ENCODE measurements at regions not wholly inside any gene's neighbourhood (a gene's known extent, or its start where the extent isn't known, plus 50 kb on each side); places are given as distances from the start of the nearest gene placed in this dataset.

GRCh38 chr15:55126111-55126510 lies 70.6 kb downstream of the RSL24D1 start:
- Histone ChIP-seq H3K4me1 (no peaks in the 10 kb centered on the region), H3K27ac (no peak overlapping the region), H3K27me3 (ENCODE audit: insufficient read depth in 3 of 3, low read length in 2 of 3) (no peaks in the 10 kb centered on the region), H3K4me3 (no peak overlapping the region), H3K36me3 (ENCODE audit: insufficient read depth in 1 of 2, low read depth in 1 of 2) (no peaks in the 10 kb centered on the region), H3K9me3 (no peaks in the 10 kb centered on the region)
- ATAC-seq (no peak), DNase-seq (no peak)
- WGBS, 3 donors: 82 to 88% (median 87%) methylated on average over 3 of the region's 3 CpGs
- intact Hi-C loops (cut with DNase I): no loop called here
- no peak for TF ChIP-seq CTCF (IDR thresholded peaks at IDR 0.05)

GRCh38 chr15:55124616-55125015 lies 72.1 kb downstream of the RSL24D1 start:
- intact Hi-C loops (cut with DNase I): no loop called here
- H3K4me1 ChIP-seq: no peaks in the 10 kb centered on the region
- H3K27me3 ChIP-seq (ENCODE audit: insufficient read depth in 3 of 3, low read length in 2 of 3): no peaks in the 10 kb centered on the region
- WGBS, 3 donors: 70 to 76% (median 71%) methylated on average over 5 of the region's 5 CpGs
- ATAC-seq (no peak), DNase-seq (no peak)
- H3K27ac ChIP-seq: no peak overlapping the region
- no peak overlapping the region for H3K4me3 ChIP-seq
- H3K36me3 ChIP-seq (ENCODE audit: insufficient read depth in 1 of 2, low read depth in 1 of 2): no peaks in the 10 kb centered on the region
- no peak for TF ChIP-seq CTCF (IDR thresholded peaks at IDR 0.05)
- H3K9me3 ChIP-seq: no peaks in the 10 kb centered on the region

GRCh38 chr15:55118344-55118870 lies 78.3 kb downstream of the RSL24D1 start:
- Histone ChIP-seq H3K4me3 (no peak overlapping the region), H3K36me3 (ENCODE audit: insufficient read depth in 1 of 2, low read depth in 1 of 2) (no peaks in the 10 kb centered on the region), H3K9me3 (no peaks in the 10 kb centered on the region), H3K27me3 (ENCODE audit: insufficient read depth in 3 of 3, low read length in 2 of 3) (no peaks in the 10 kb centered on the region), H3K4me1 (no peaks in the 10 kb centered on the region), H3K27ac (no peak overlapping the region)
- no peak for TF ChIP-seq CTCF (IDR thresholded peaks at IDR 0.05)
- 75 to 79% (median 75%) methylated on average over 2 of the region's 2 CpGs for WGBS, 3 donors
- ATAC-seq: no peak
- no peak for DNase-seq
- intact Hi-C loops (cut with DNase I): no loop called here

- no peak overlapping the region for H3K4me3 ChIP-seq
- 29 to 36% (median 30%) methylated on average over 2 of the region's 2 CpGs for WGBS, 3 donors
- TF ChIP-seq CTCF (IDR thresholded peaks at IDR 0.05): no peak
- intact Hi-C loops (cut with DNase I): no loop called here
- H3K27ac ChIP-seq: no peak overlapping the region
- no peak for DNase-seq
- no peaks in the 10 kb centered on the region for H3K27me3 ChIP-seq (ENCODE audit: insufficient read depth in 3 of 3, low read length in 2 of 3)
- H3K4me1 ChIP-seq: no peaks in the 10 kb centered on the region
- H3K9me3 ChIP-seq: no peaks in the 10 kb centered on the region
- no peak for ATAC-seq
- no peaks in the 10 kb centered on the region for H3K36me3 ChIP-seq (ENCODE audit: insufficient read depth in 1 of 2, low read depth in 1 of 2)
Measured at GRCh38 chr15:55116636-55117035, 80.1 kb downstream of the RSL24D1 start.

GRCh38 chr15:55113736-55114135 lies 83.0 kb downstream of the RSL24D1 start:
- intact Hi-C loops (cut with DNase I): no loop called here
- DNase-seq (no peak), ATAC-seq (no peak)
- no peaks in the 10 kb centered on the region for H3K9me3 ChIP-seq
- no peaks in the 10 kb centered on the region for H3K27me3 ChIP-seq (ENCODE audit: insufficient read depth in 3 of 3, low read length in 2 of 3)
- no peak overlapping the region for H3K4me3 ChIP-seq
- no peak overlapping the region for H3K27ac ChIP-seq
- H3K4me1 ChIP-seq: no peaks in the 10 kb centered on the region
- 23 to 34% (median 26%) methylated on average over 3 of the region's 3 CpGs for WGBS, 3 donors
- H3K36me3 ChIP-seq (ENCODE audit: insufficient read depth in 1 of 2, low read depth in 1 of 2): no peaks in the 10 kb centered on the region
- TF ChIP-seq CTCF (IDR thresholded peaks at IDR 0.05): no peak
